ENCODE measurements at regions not wholly inside any gene's neighbourhood (a gene's known extent, or its start where the extent isn't known, plus 50 kb on each side); places are given as distances from the start of the nearest gene placed in this dataset.

DNA sequence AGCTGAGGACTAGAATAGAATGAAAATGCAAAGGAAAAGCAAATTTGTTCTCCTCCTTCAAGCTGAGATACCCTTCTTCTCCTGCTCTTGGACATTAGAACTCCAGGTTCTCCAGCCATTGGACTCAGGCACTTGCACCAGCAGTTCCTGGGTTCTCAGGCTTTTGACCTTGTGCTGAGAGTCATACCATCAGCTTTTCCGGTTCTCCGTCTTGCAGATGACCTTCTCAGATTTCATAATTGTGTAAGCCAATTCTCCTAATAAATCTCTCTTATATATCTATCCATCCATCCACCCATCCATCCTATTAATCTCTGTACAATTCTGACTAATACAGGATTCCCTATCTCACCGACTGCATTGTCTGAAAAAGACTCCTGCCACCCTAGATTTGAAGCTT is 108.3 kb downstream of the AHR start:
- TF ChIP-seq, protein P1, sequence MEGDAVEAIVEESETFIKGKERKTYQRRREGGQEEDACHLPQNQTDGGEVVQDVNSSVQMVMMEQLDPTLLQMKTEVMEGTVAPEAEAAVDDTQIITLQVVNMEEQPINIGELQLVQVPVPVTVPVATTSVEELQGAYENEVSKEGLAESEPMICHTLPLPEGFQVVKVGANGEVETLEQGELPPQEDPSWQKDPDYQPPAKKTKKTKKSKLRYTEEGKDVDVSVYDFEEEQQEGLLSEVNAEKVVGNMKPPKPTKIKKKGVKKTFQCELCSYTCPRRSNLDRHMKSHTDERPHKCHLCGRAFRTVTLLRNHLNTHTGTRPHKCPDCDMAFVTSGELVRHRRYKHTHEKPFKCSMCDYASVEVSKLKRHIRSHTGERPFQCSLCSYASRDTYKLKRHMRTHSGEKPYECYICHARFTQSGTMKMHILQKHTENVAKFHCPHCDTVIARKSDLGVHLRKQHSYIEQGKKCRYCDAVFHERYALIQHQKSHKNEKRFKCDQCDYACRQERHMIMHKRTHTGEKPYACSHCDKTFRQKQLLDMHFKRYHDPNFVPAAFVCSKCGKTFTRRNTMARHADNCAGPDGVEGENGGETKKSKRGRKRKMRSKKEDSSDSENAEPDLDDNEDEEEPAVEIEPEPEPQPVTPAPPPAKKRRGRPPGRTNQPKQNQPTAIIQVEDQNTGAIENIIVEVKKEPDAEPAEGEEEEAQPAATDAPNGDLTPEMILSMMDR (IDR thresholded peaks at IDR 0.05) = no peak
- no peak for TF ChIP-seq POLR2A (IDR thresholded peaks at IDR 0.05)

Data from right lobe of liver (tissue), 4 donors.